ENCODE measurements at regions not wholly inside any gene's neighbourhood (a gene's known extent, or its start where the extent isn't known, plus 50 kb on each side); places are given as distances from the start of the nearest gene placed in this dataset.
"Not testable (repeated sequence)": the region's sequence is repeated elsewhere in the genome, so short reads cannot be mapped to it uniquely, and the experiment has no call there.

DNA sequence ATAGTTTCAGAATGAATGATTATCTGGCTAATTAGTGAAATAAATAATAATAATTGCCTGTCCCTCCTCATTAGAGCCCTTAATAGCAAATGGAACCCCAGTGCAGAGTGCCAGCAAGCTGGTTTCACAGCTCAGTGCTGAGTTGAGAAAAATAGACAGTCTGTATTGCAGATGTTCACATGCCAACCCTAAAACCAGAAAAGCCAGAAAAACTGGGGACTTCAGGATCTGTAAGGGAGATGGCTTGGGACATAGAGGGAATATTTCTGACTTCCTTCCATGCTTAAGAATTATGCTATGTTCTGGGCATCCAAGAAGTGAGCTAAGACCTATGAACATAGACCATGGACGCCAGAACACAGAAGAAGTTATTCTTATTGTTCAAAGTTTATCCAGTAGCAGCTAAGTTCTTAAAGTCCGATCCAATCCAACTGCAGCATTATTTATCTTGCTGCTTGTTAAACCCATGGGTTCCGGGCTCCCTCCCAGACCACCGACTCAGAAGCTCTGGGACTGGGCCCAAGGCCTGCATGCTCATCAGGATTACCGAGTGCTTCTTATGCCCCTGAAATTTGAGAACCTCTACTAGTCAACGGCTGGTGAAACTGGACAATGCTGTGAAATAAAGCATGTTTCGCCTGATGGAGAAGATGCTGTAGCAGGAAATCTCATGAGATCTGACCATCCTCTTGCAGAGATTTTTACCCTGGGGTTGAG lies 158.3 kb downstream of the FOXB1 start:
- H3K9me3 ChIP-seq = no peaks in the 10 kb centered on the region
- TF ChIP-seq, protein P1, sequence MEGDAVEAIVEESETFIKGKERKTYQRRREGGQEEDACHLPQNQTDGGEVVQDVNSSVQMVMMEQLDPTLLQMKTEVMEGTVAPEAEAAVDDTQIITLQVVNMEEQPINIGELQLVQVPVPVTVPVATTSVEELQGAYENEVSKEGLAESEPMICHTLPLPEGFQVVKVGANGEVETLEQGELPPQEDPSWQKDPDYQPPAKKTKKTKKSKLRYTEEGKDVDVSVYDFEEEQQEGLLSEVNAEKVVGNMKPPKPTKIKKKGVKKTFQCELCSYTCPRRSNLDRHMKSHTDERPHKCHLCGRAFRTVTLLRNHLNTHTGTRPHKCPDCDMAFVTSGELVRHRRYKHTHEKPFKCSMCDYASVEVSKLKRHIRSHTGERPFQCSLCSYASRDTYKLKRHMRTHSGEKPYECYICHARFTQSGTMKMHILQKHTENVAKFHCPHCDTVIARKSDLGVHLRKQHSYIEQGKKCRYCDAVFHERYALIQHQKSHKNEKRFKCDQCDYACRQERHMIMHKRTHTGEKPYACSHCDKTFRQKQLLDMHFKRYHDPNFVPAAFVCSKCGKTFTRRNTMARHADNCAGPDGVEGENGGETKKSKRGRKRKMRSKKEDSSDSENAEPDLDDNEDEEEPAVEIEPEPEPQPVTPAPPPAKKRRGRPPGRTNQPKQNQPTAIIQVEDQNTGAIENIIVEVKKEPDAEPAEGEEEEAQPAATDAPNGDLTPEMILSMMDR (IDR thresholded peaks at IDR 0.05) = no peak
- no peaks in the 10 kb centered on the region for H3K4me1 ChIP-seq (ENCODE audit: control insufficient read depth in 1 of 2, insufficient read depth in 1 of 2, low read depth in 1 of 2, low read length in 1 of 2)
- H3K27me3 ChIP-seq = peaks cover 8% of the 10 kb centered on the region
- no peak overlapping the region for H3K27ac ChIP-seq
- no peaks in the 10 kb centered on the region for H3K36me3 ChIP-seq
- H3K4me3 ChIP-seq (ENCODE audit: low read depth in 1 of 2, low read length in 1 of 2) = no peak overlapping the region

DNA sequence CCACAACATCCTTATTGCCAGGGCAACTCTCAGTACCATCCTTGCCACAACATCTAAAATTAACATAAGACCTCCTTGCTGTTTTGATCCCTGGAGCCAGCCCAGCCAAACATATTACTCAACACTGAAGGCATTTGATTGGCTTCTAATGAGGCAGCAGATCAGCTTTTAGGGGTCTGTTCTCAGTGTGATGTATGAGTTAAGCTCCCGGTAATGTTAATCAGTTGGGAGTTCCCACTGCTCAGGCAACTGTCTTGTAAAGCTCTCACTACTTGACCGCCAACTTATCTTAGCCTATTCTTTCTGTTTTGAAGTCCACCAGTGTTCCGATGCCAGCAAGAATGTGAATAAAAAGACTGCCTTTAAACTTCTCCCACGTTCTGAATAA lies 158.9 kb downstream of the FOXB1 start:
- H3K9me3 ChIP-seq = no peaks in the 10 kb centered on the region
- no peak overlapping the region for H3K27ac ChIP-seq
- no peaks in the 10 kb centered on the region for H3K4me1 ChIP-seq (ENCODE audit: control insufficient read depth in 1 of 2, insufficient read depth in 1 of 2, low read depth in 1 of 2, low read length in 1 of 2)
- no peak overlapping the region for H3K4me3 ChIP-seq (ENCODE audit: low read depth in 1 of 2, low read length in 1 of 2)
- TF ChIP-seq, protein P1 (IDR thresholded peaks at IDR 0.05) = no peak
- no peaks in the 10 kb centered on the region for H3K36me3 ChIP-seq
- peaks cover 8% of the 10 kb centered on the region for H3K27me3 ChIP-seq

DNA sequence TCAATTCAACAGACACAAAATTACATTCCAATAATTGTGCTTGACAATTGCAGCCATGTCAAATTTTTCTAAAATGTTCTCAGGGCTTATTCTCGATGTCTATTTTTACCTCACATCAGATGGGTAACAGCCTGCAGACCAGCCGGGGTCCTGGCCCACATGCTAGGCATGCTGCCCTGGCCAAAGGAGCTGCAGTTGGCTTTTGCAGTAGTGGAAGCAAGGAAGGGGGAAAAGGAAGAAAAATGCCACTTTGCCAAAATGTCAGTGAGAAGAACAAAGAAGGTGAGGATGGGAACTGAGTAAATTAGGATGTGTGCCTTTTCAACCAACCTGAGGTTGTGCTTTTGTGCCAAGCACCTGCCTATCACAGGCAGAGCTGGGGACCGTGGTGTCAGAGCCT lies 161.0 kb downstream of the FOXB1 start:
- Histone ChIP-seq H3K4me1 (ENCODE audit: control insufficient read depth in 1 of 2, insufficient read depth in 1 of 2, low read depth in 1 of 2, low read length in 1 of 2) (no peaks in the 10 kb centered on the region), H3K27me3 (peaks cover 5% of the 10 kb centered on the region), H3K36me3 (no peaks in the 10 kb centered on the region), H3K27ac (no peak overlapping the region), H3K9me3 (no peaks in the 10 kb centered on the region), H3K4me3 (ENCODE audit: low read depth in 1 of 2, low read length in 1 of 2) (no peak overlapping the region)
- TF ChIP-seq, protein P1 (IDR thresholded peaks at IDR 0.05) = no peak

DNA sequence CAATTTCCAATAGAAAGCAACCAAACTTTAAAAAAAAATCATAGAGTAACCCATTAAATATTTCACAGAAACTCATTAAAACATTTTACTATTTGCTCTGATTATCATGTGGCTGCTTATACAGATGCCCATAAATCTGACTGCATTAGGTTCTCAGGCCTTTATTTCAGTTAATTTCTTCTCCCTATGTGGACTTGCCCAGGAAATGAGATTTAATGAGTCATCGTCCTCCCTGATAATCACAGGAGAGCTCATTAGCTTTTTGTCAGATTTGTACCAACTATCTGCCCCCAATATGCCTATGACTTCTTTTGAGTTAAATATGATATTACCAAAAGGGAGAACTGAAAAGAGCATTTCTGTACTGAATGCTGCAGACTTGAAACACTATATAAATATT lies 168.0 kb downstream of the FOXB1 start:
- TF ChIP-seq, protein P1 (IDR thresholded peaks at IDR 0.05) = no peak

DNA sequence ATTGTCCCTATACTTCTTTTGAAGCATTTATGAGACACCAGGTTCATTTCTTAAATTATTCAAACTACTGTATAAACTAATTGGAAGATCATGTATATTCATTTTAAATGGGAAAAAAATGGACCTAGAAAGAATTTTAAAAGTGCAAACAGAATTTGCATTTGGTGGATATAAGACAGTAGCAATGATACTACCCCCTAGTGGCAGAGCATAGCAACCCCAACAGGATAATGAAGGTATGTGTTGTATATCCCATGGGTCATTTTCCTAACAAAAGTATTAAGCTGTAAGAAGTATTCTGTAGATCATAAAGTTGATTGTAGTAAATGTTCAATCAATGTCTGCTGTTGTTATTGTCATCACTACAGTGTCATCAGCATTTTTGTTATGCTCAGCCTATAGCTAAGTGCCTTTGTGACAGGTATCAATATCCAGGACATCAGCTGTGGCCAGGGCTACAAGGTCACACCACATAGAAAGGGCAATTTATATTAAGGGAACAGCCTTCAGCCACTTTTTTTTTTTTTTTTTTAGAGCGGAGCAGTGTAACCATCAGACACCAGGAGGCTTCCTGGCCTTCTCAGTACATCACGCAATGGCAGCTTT lies 175.8 kb downstream of the FOXB1 start:
- H3K4me3 ChIP-seq (ENCODE audit: low read depth in 1 of 2, low read length in 1 of 2) = no peak overlapping the region
- TF ChIP-seq, protein P1 (IDR thresholded peaks at IDR 0.05) = no peak

More for the DNA sequence above, 168.0 kb downstream of the FOXB1 start:
- Histone ChIP-seq H3K4me3 (ENCODE audit: low read depth in 1 of 2, low read length in 1 of 2) (no peak overlapping the region), H3K27ac (no peak overlapping the region), H3K4me1 (ENCODE audit: control insufficient read depth in 1 of 2, insufficient read depth in 1 of 2, low read depth in 1 of 2, low read length in 1 of 2) (no peaks in the 10 kb centered on the region), H3K36me3 (no peaks in the 10 kb centered on the region), H3K9me3 (no peaks in the 10 kb centered on the region), H3K27me3 (no peaks in the 10 kb centered on the region)

DNA sequence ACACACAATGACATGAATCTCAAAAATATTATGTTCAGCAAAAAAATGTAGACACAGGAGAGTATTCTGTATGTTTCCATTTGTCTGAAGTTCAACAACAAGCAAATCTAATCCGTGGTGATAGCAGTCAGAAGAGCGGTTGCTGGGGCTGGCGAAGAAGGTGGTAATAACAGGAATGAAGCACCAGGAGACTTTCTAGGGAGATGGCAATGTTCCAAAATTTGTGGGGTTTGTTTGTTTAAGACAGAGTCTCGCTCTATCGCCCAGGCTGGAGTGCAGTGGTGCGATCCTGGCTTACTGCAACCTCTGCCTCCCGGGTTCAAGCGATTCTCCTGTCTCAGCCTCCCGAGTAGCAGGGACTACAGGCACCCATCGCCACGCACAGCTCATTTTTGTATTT lies 177.8 kb downstream of the FOXB1 start:
- not testable (repeated sequence) for H3K27me3 ChIP-seq; H3K4me3 ChIP-seq (ENCODE audit: low read depth in 1 of 2, low read length in 1 of 2); H3K36me3 ChIP-seq; H3K9me3 ChIP-seq; H3K27ac ChIP-seq; H3K4me1 ChIP-seq (ENCODE audit: control insufficient read depth in 1 of 2, insufficient read depth in 1 of 2, low read depth in 1 of 2, low read length in 1 of 2)

More for the DNA sequence above, 175.8 kb downstream of the FOXB1 start:
- Histone ChIP-seq H3K27ac (no peak overlapping the region), H3K27me3 (no peaks in the 10 kb centered on the region), H3K36me3 (no peaks in the 10 kb centered on the region), H3K9me3 (no peaks in the 10 kb centered on the region), H3K4me1 (ENCODE audit: control insufficient read depth in 1 of 2, insufficient read depth in 1 of 2, low read depth in 1 of 2, low read length in 1 of 2) (no peaks in the 10 kb centered on the region)
